ENCODE measurements at regions not wholly inside any gene's neighbourhood (a gene's known extent, or its start where the extent isn't known, plus 50 kb on each side); places are given as distances from the start of the nearest gene placed in this dataset.

GRCh38 chr9:107557236-107557990 lies 67.8 kb upstream of the KLF4 start:
- TF ChIP-seq JUND (IDR thresholded peaks at IDR 0.05) (no peak), CTCF (IDR thresholded peaks at IDR 0.05; ENCODE audit: low read depth, low read length, missing input control) (no peak), RAD21 (IDR thresholded peaks at IDR 0.05) (no peak), YY1 (IDR thresholded peaks at IDR 0.05) (no peak), TAF1 (conservative IDR thresholded peaks at IDR 0.05) (no peak), RXRA (IDR thresholded peaks at IDR 0.05) (no peak)
